ENCODE measurements at regions not wholly inside any gene's neighbourhood (a gene's known extent, or its start where the extent isn't known, plus 50 kb on each side); places are given as distances from the start of the nearest gene placed in this dataset.
"Not testable (repeated sequence)": the region's sequence is repeated elsewhere in the genome, so short reads cannot be mapped to it uniquely, and the experiment has no call there.

GRCh38 chr13:88800505-88800904 lies 1129.3 kb downstream of the SLITRK5 start:
- Histone ChIP-seq H3K9me3 (ENCODE audit: control insufficient read depth in 5 of 5, low read length in 5 of 5) (no peaks in the 10 kb centered on the region), H3K4me3 (ENCODE audit: low read depth in 1 of 5, low read length in 5 of 5) (no peak overlapping the region), H3K27ac (ENCODE audit: low read depth, low read length) (no peak overlapping the region), H3K9ac (ENCODE audit: low read length in 5 of 5) (no peak overlapping the region), H3K4me1 (ENCODE audit: control insufficient read depth in 5 of 5, insufficient read depth in 5 of 5, low read length in 5 of 5) (peaks cover 0 to 7% (median 0%) of the 10 kb centered on the region in 5 donors), H3K36me3 (ENCODE audit: control insufficient read depth in 5 of 5, insufficient read depth in 5 of 5, low read length in 5 of 5) (no peaks in the 10 kb centered on the region), H3K27me3 (ENCODE audit: control insufficient read depth in 5 of 5, insufficient read depth in 4 of 5, low read length in 5 of 5) (no peaks in the 10 kb centered on the region)

- H3K27ac ChIP-seq (ENCODE audit: low read depth, low read length): no peak overlapping the region
- peaks cover 0 to 7% (median 0%) of the 10 kb centered on the region in 5 donors for H3K4me1 ChIP-seq (ENCODE audit: control insufficient read depth in 5 of 5, insufficient read depth in 5 of 5, low read length in 5 of 5)
- H3K9me3 ChIP-seq (ENCODE audit: control insufficient read depth in 5 of 5, low read length in 5 of 5): no peaks in the 10 kb centered on the region
- H3K27me3 ChIP-seq (ENCODE audit: control insufficient read depth in 5 of 5, insufficient read depth in 4 of 5, low read length in 5 of 5): no peaks in the 10 kb centered on the region
- no peak overlapping the region for H3K4me3 ChIP-seq (ENCODE audit: low read depth in 1 of 5, low read length in 5 of 5)
- H3K36me3 ChIP-seq (ENCODE audit: control insufficient read depth in 5 of 5, insufficient read depth in 5 of 5, low read length in 5 of 5): no peaks in the 10 kb centered on the region
- no peak overlapping the region for H3K9ac ChIP-seq (ENCODE audit: low read length in 5 of 5)
These were observed 1130.2 kb downstream of the SLITRK5 start for GRCh38 chr13:88801361-88801760.

- Histone ChIP-seq H3K4me3 (ENCODE audit: low read depth in 1 of 5, low read length in 5 of 5) (no peak overlapping the region), H3K4me1 (ENCODE audit: control insufficient read depth in 5 of 5, insufficient read depth in 5 of 5, low read length in 5 of 5) (peaks cover 0 to 7% (median 0%) of the 10 kb centered on the region in 5 donors), H3K27me3 (ENCODE audit: control insufficient read depth in 5 of 5, insufficient read depth in 4 of 5, low read length in 5 of 5) (no peaks in the 10 kb centered on the region), H3K9ac (ENCODE audit: low read length in 5 of 5) (no peak overlapping the region), H3K9me3 (ENCODE audit: control insufficient read depth in 5 of 5, low read length in 5 of 5) (no peaks in the 10 kb centered on the region), H3K27ac (ENCODE audit: low read depth, low read length) (no peak overlapping the region), H3K36me3 (ENCODE audit: control insufficient read depth in 5 of 5, insufficient read depth in 5 of 5, low read length in 5 of 5) (no peaks in the 10 kb centered on the region)
These were observed 1131.7 kb downstream of the SLITRK5 start for GRCh38 chr13:88802886-88803285.

GRCh38 chr13:88806438-88806837 lies 1135.3 kb downstream of the SLITRK5 start:
- Histone ChIP-seq H3K4me3 (ENCODE audit: low read depth in 1 of 5, low read length in 5 of 5) (no peak overlapping the region), H3K9ac (ENCODE audit: low read length in 5 of 5) (no peak overlapping the region), H3K4me1 (ENCODE audit: control insufficient read depth in 5 of 5, insufficient read depth in 5 of 5, low read length in 5 of 5) (peaks cover 0 to 7% (median 0%) of the 10 kb centered on the region in 5 donors), H3K9me3 (ENCODE audit: control insufficient read depth in 5 of 5, low read length in 5 of 5) (peaks cover 0 to 11% (median 0%) of the 10 kb centered on the region in 5 donors), H3K36me3 (ENCODE audit: control insufficient read depth in 5 of 5, insufficient read depth in 5 of 5, low read length in 5 of 5) (no peaks in the 10 kb centered on the region), H3K27ac (ENCODE audit: low read depth, low read length) (no peak overlapping the region), H3K27me3 (ENCODE audit: control insufficient read depth in 5 of 5, insufficient read depth in 4 of 5, low read length in 5 of 5) (no peaks in the 10 kb centered on the region)

GRCh38 chr13:88817560-88817959 lies 1146.4 kb downstream of the SLITRK5 start:
- Histone ChIP-seq H3K4me1 (ENCODE audit: control insufficient read depth in 5 of 5, insufficient read depth in 5 of 5, low read length in 5 of 5) (no peaks in the 10 kb centered on the region), H3K27me3 (ENCODE audit: control insufficient read depth in 5 of 5, insufficient read depth in 4 of 5, low read length in 5 of 5) (no peaks in the 10 kb centered on the region), H3K4me3 (ENCODE audit: low read depth in 1 of 5, low read length in 5 of 5) (no peak overlapping the region)

GRCh38 chr13:88823114-88823513 lies 1151.9 kb downstream of the SLITRK5 start:
- H3K36me3 ChIP-seq (ENCODE audit: control insufficient read depth in 5 of 5, insufficient read depth in 5 of 5, low read length in 5 of 5): no peaks in the 10 kb centered on the region
- no peaks in the 10 kb centered on the region for H3K27me3 ChIP-seq (ENCODE audit: control insufficient read depth in 5 of 5, insufficient read depth in 4 of 5, low read length in 5 of 5)
- H3K4me3 ChIP-seq (ENCODE audit: low read depth in 1 of 5, low read length in 5 of 5): no peak overlapping the region
- no peaks in the 10 kb centered on the region for H3K9me3 ChIP-seq (ENCODE audit: control insufficient read depth in 5 of 5, low read length in 5 of 5)
- no peak overlapping the region for H3K9ac ChIP-seq (ENCODE audit: low read length in 5 of 5)
- no peaks in the 10 kb centered on the region for H3K4me1 ChIP-seq (ENCODE audit: control insufficient read depth in 5 of 5, insufficient read depth in 5 of 5, low read length in 5 of 5)
- no peak overlapping the region for H3K27ac ChIP-seq (ENCODE audit: low read depth, low read length)

More at GRCh38 chr13:88817560-88817959, 1146.4 kb downstream of the SLITRK5 start:
- Histone ChIP-seq H3K9me3 (ENCODE audit: control insufficient read depth in 5 of 5, low read length in 5 of 5) (no peaks in the 10 kb centered on the region), H3K27ac (ENCODE audit: low read depth, low read length) (no peak overlapping the region), H3K36me3 (ENCODE audit: control insufficient read depth in 5 of 5, insufficient read depth in 5 of 5, low read length in 5 of 5) (no peaks in the 10 kb centered on the region), H3K9ac (ENCODE audit: low read length in 5 of 5) (no peak overlapping the region)

- no peaks in the 10 kb centered on the region for H3K9me3 ChIP-seq (ENCODE audit: control insufficient read depth in 5 of 5, low read length in 5 of 5)
- no peaks in the 10 kb centered on the region for H3K27me3 ChIP-seq (ENCODE audit: control insufficient read depth in 5 of 5, insufficient read depth in 4 of 5, low read length in 5 of 5)
- H3K27ac ChIP-seq (ENCODE audit: low read depth, low read length): no peak overlapping the region
These were observed 1153.0 kb downstream of the SLITRK5 start for GRCh38 chr13:88824218-88824617.

GRCh38 chr13:88840085-88840484 lies 1168.9 kb downstream of the SLITRK5 start:
- Histone ChIP-seq H3K9me3 (ENCODE audit: control insufficient read depth in 5 of 5, low read length in 5 of 5) (no peaks in the 10 kb centered on the region), H3K4me1 (ENCODE audit: control insufficient read depth in 5 of 5, insufficient read depth in 5 of 5, low read length in 5 of 5) (no peaks in the 10 kb centered on the region), H3K27me3 (ENCODE audit: control insufficient read depth in 5 of 5, insufficient read depth in 4 of 5, low read length in 5 of 5) (no peaks in the 10 kb centered on the region), H3K9ac (ENCODE audit: low read length in 5 of 5) (no peak overlapping the region), H3K36me3 (ENCODE audit: control insufficient read depth in 5 of 5, insufficient read depth in 5 of 5, low read length in 5 of 5) (no peaks in the 10 kb centered on the region), H3K27ac (ENCODE audit: low read depth, low read length) (no peak overlapping the region), H3K4me3 (ENCODE audit: low read depth in 1 of 5, low read length in 5 of 5) (no peak overlapping the region)

More at GRCh38 chr13:88824218-88824617, 1153.0 kb downstream of the SLITRK5 start:
- no peak overlapping the region for H3K9ac ChIP-seq (ENCODE audit: low read length in 5 of 5)
- H3K4me1 ChIP-seq (ENCODE audit: control insufficient read depth in 5 of 5, insufficient read depth in 5 of 5, low read length in 5 of 5): no peaks in the 10 kb centered on the region
- H3K4me3 ChIP-seq (ENCODE audit: low read depth in 1 of 5, low read length in 5 of 5): no peak overlapping the region
- H3K36me3 ChIP-seq (ENCODE audit: control insufficient read depth in 5 of 5, insufficient read depth in 5 of 5, low read length in 5 of 5): no peaks in the 10 kb centered on the region

- not testable (repeated sequence) for H3K4me1 ChIP-seq (ENCODE audit: control insufficient read depth in 5 of 5, insufficient read depth in 5 of 5, low read length in 5 of 5); H3K27me3 ChIP-seq (ENCODE audit: control insufficient read depth in 5 of 5, insufficient read depth in 4 of 5, low read length in 5 of 5); H3K9me3 ChIP-seq (ENCODE audit: control insufficient read depth in 5 of 5, low read length in 5 of 5); H3K36me3 ChIP-seq (ENCODE audit: control insufficient read depth in 5 of 5, insufficient read depth in 5 of 5, low read length in 5 of 5); H3K27ac ChIP-seq (ENCODE audit: low read depth, low read length); H3K9ac ChIP-seq (ENCODE audit: low read length in 5 of 5); H3K4me3 ChIP-seq (ENCODE audit: low read depth in 1 of 5, low read length in 5 of 5)
These were observed 1181.1 kb downstream of the SLITRK5 start for GRCh38 chr13:88852293-88852692.

GRCh38 chr13:88857256-88857655 lies 1186.1 kb downstream of the SLITRK5 start:
- H3K9ac ChIP-seq (ENCODE audit: low read length in 5 of 5): no peak overlapping the region
- peaks cover 0 to 4% (median 0%) of the 10 kb centered on the region in 5 donors for H3K9me3 ChIP-seq (ENCODE audit: control insufficient read depth in 5 of 5, low read length in 5 of 5)
- no peak overlapping the region for H3K27ac ChIP-seq (ENCODE audit: low read depth, low read length)
- no peak overlapping the region for H3K4me3 ChIP-seq (ENCODE audit: low read depth in 1 of 5, low read length in 5 of 5)
- no peaks in the 10 kb centered on the region for H3K27me3 ChIP-seq (ENCODE audit: control insufficient read depth in 5 of 5, insufficient read depth in 4 of 5, low read length in 5 of 5)
- no peaks in the 10 kb centered on the region for H3K36me3 ChIP-seq (ENCODE audit: control insufficient read depth in 5 of 5, insufficient read depth in 5 of 5, low read length in 5 of 5)
- H3K4me1 ChIP-seq (ENCODE audit: control insufficient read depth in 5 of 5, insufficient read depth in 5 of 5, low read length in 5 of 5): no peaks in the 10 kb centered on the region

Data from subcutaneous abdominal adipose tissue (tissue), 5 donors.